IMR-90 (cell line): ENCODE measurements at regions not wholly inside any gene's neighbourhood (a gene's known extent, or its start where the extent isn't known, plus 50 kb on each side); places are given as distances from the start of the nearest gene placed in this dataset.

Source experiments
- ATAC-seq: fragments of 200-7000 bp; cut with Tn5 transposase; 2 replicates; pipeline ENCODE4 v1.9.1; 2020; ENCODE audit warnings: low read depth, mild to moderate bottlenecking, moderate library complexity
- BruUV-seq: library from RNA; stranded (reverse); fragments of 400-500 nt; replicated peaks from 2 replicates; lab custom pipeline; 2021; lab: Mats Ljungman, UMichigan
- CTCF ChIA-PET: fragments of 300-600 bp; formaldehyde crosslinking; extraction: SDS; loops from one replicate; lab custom pipeline; 2021; ENCODE audit warnings: antibody characterized with exemption; lab: Yijun Ruan, JAX
- POLR2A ChIA-PET: fragments of 300-600 bp; sonication (Branson Sonifier 250); formaldehyde crosslinking; loops from one replicate; lab custom pipeline; 2022; ENCODE audit warnings: antibody characterized with exemption; ENCODE audit not compliant: unreplicated experiment; lab: Charles Lee
- DNase-seq: peaks from one replicate; pipeline ENCODE4 v3.0.0; 2013
- H2AFZ ChIP-seq: replicated peaks from 2 replicates; pipeline ENCODE3; 2013; ENCODE audit warnings: low read length, mild to moderate bottlenecking; ENCODE audit not compliant: poor library complexity
- H2AK5ac ChIP-seq: 2 replicates; pipeline ENCODE4 v1.6.1; 2013; ENCODE audit warnings: low read depth, low read length, inconsistent platforms
- H2AK9ac ChIP-seq: replicated peaks from 2 replicates; pipeline ENCODE3; 2013; ENCODE audit warnings: mild to moderate bottlenecking, low read depth, low read length, moderate library complexity; ENCODE audit not compliant: poor library complexity
- H2BK120ac ChIP-seq: 2 replicates; pipeline ENCODE4 v1.6.1; 2013; ENCODE audit warnings: low read depth, low read length, inconsistent platforms
- H2BK15ac ChIP-seq: 3 replicates; pipeline ENCODE4 v1.6.1; 2013; ENCODE audit warnings: low read depth, low read length, inconsistent platforms
- H2BK20ac ChIP-seq: 2 replicates; pipeline ENCODE4 v1.6.1; 2013; ENCODE audit warnings: low read depth, mild to moderate bottlenecking, inconsistent platforms, low read length, moderate library complexity
- H2BK5ac ChIP-seq: 2 replicates; pipeline ENCODE4 v1.6.1; 2013; ENCODE audit warnings: mild to moderate bottlenecking, low read depth, low read length, inconsistent platforms; ENCODE audit not compliant: poor library complexity, severe bottlenecking
- H3K14ac ChIP-seq: replicated peaks from 2 replicates; pipeline ENCODE4 v1.6.1; 2013; ENCODE audit warnings: low read depth, low read length, inconsistent platforms
- H3K18ac ChIP-seq: 2 replicates; pipeline ENCODE4 v1.6.1; 2013; ENCODE audit warnings: low read depth, low read length, control low read depth
- H3K23ac ChIP-seq: 2 replicates; pipeline ENCODE4 v1.6.1; 2013; ENCODE audit warnings: low read depth, low read length, inconsistent platforms
- H3K27ac ChIP-seq: 2 replicates; pipeline ENCODE4 v1.5.1; 2013; ENCODE audit warnings: mild to moderate bottlenecking, control low read depth, low read length; ENCODE audit not compliant: insufficient read depth
- H3K27me3 ChIP-seq: 2 replicates; pipeline ENCODE4 v1.6.1; 2013; ENCODE audit warnings: low read length; ENCODE audit not compliant: control insufficient read depth, insufficient read depth
- H3K36me3 ChIP-seq: 2 replicates; pipeline ENCODE4 v1.6.1; 2013; ENCODE audit warnings: low read length, mixed read lengths; ENCODE audit not compliant: control insufficient read depth, insufficient read depth
- H3K4ac ChIP-seq: 2 replicates; pipeline ENCODE4 v1.6.1; 2013; ENCODE audit warnings: low read depth, low read length, inconsistent platforms
- H3K4me1 ChIP-seq: 2 replicates; pipeline ENCODE4 v1.6.1; 2013; ENCODE audit warnings: low read length, mixed read lengths; ENCODE audit not compliant: control insufficient read depth, insufficient read depth
- H3K4me2 ChIP-seq: 2 replicates; pipeline ENCODE4 v1.6.1; 2013; ENCODE audit warnings: low read depth, mild to moderate bottlenecking, control low read depth, low read length, moderate library complexity
- H3K4me3 ChIP-seq: 2 replicates; pipeline ENCODE4 v1.5.1; 2013; ENCODE audit warnings: low read depth, mild to moderate bottlenecking, control low read depth, low read length, moderate library complexity; ENCODE audit not compliant: insufficient read depth
- H3K56ac ChIP-seq: 2 replicates; pipeline ENCODE4 v1.6.1; 2013; ENCODE audit warnings: low read length, inconsistent platforms; ENCODE audit not compliant: insufficient read depth; ENCODE audit errors: extremely low read depth
- H3K79me1 ChIP-seq, 2 experiments: 2 replicates each; pipeline ENCODE4 v1.6.1; 2013; ENCODE audit warnings: low read length in 2 of 2, inconsistent platforms in 1 of 2, low read depth in 1 of 2
- H3K9ac ChIP-seq: 2 replicates; pipeline ENCODE4 v1.6.1; 2013; ENCODE audit warnings: low read depth, low read length, control low read depth
- H3K9me1 ChIP-seq: 2 replicates; pipeline ENCODE4 v1.6.1; 2013; ENCODE audit warnings: low read length, inconsistent platforms; ENCODE audit not compliant: insufficient read depth
- H3K9me3 ChIP-seq: 2 replicates; pipeline ENCODE4 v1.6.1; 2013; ENCODE audit warnings: low read length; ENCODE audit not compliant: control insufficient read depth, insufficient read depth
- H4K20me1 ChIP-seq: 2 replicates; pipeline ENCODE4 v1.6.1; 2013; ENCODE audit warnings: low read length, inconsistent platforms; ENCODE audit not compliant: insufficient read depth
- H4K5ac ChIP-seq: 2 replicates; pipeline ENCODE4 v1.6.1; 2013; ENCODE audit warnings: mild to moderate bottlenecking, low read depth, low read length, control low read depth
- H4K8ac ChIP-seq, 2 experiments: 2 replicates each; pipeline ENCODE4 v1.6.1; 2013; ENCODE audit warnings: low read depth in 2 of 2, low read length in 2 of 2, control low read depth in 1 of 2, inconsistent platforms in 1 of 2
- H4K91ac ChIP-seq: 2 replicates; pipeline ENCODE4 v1.6.1; 2013; ENCODE audit warnings: low read depth, low read length, inconsistent platforms; ENCODE audit not compliant: insufficient read depth
- BHLHE40 ChIP-seq: fragments of 150-350 bp; IDR thresholded peaks from 2 replicates; pipeline ENCODE4 v1.6.1; 2016; ENCODE audit warnings: mild to moderate bottlenecking, low read depth, low read length
- ELK1 ChIP-seq: fragments of 150-350 bp; IDR thresholded peaks from 2 replicates; pipeline ENCODE4 v1.6.1; 2016; ENCODE audit warnings: low read depth, mild to moderate bottlenecking, low read length, moderate library complexity, borderline replicate concordance
- MAZ ChIP-seq: IDR thresholded peaks from 2 replicates; pipeline ENCODE4 v1.6.1; 2012; ENCODE audit warnings: low read depth, mild to moderate bottlenecking, low read length, improper control_type of control experiment, moderate library complexity, borderline replicate concordance
- POLR2A ChIP-seq: IDR thresholded peaks from 2 replicates; pipeline ENCODE4 v1.6.1; 2012; ENCODE audit warnings: mild to moderate bottlenecking, low read depth, low read length
- WGBS, 2 experiments: methylation state at CpG; one replicate each; pipeline versions ENCODE4 v1.1.5 to v1.1.7; 2013; ENCODE audit warnings: missing lambda C conversion rate in 2 of 2; ENCODE audit not compliant: insufficient read length in 1 of 2; ENCODE audit errors: extremely low coverage in 2 of 2; 5-methylcytosine and 5-hydroxymethylcytosine counted together
- dilution Hi-C: fragments of 300-500 bp; cut with HindIII; formaldehyde crosslinking; loops from one replicate; pipeline ENCODE4 v1.14.3; 2018; ENCODE audit warnings: low sequenced_read_pairs; ENCODE audit not compliant: unreplicated experiment
- in situ Hi-C: fragments of 300-500 bp; cut with MboI; formaldehyde crosslinking; loops from 3 replicates; pipeline ENCODE4 v1.14.3; 2019; ENCODE audit warnings: low sequenced_read_pairs, inconsistent platforms, mixed read lengths
- intact Hi-C: fragments of 100-400 bp; cut with micrococcal nuclease; formaldehyde crosslinking; loops from 2 replicates; pipeline ENCODE4 v1.10.0; 2022

DNA sequence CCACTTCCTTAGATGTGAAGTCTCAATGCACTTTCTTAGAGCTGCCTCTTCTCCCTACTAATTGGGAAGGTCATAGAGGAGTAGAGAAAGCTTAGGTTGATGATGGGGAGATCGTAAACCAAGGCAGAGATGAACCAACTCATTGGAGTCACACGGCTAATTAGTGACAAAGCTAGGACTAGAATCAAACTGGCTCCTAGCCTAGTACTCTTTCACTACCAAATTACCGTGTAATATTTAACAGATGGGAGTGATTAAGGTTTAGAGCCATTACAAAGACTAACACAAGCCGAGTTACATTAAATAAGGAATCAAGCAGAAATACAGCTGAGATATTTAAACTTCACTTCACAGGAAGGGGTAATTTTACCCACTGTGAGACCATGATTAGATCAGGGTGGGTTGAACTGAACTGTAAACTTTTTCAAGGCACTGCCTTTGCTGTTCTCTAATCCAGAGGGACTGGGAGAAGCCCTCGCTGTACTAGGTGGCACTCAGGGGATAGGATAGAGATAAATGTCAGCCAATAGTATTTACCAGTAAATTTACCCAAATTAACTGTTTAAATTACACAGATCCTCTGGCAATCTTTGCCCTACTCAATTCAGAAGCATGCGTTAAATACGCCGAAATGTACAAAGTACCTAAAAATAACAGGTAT, 166.4 kb upstream of the PIK3R1 start:
- TF ChIP-seq BHLHE40, result no peak
- no peak for TF ChIP-seq ELK1
- no peak for TF ChIP-seq POLR2A
- no peak for TF ChIP-seq MAZ
- Histone ChIP-seq H2BK20ac (peak overlapping the region; percentile 14; the same call in 1 of the 2 replicates), H4K20me1 (no peaks in the 10 kb centered on the region), H2AK9ac (no peak overlapping the region), H3K36me3 (no peaks in the 10 kb centered on the region), H2BK5ac (no peak overlapping the region), H3K79me1 (no peaks in the 10 kb centered on the region), H3K4me2 (no peak overlapping the region), H2AFZ (no peak overlapping the region), H3K27me3 (no peaks in the 10 kb centered on the region), H3K4ac (no peak overlapping the region), H3K14ac (no peak overlapping the region), H2AK5ac (no peak overlapping the region), H3K4me1 (no peaks in the 10 kb centered on the region), H3K9ac (no peak overlapping the region), H3K9me1 (no peaks in the 10 kb centered on the region), H2BK120ac (no peak overlapping the region), H3K4me3 (no peak overlapping the region), H4K8ac (no peak overlapping the region), H2BK15ac (no peak overlapping the region), H4K91ac (peak overlapping the region; percentile 34; the same call in 1 of the 2 replicates), H4K5ac (no peak overlapping the region), H3K18ac (no peak overlapping the region), H3K27ac (no peak overlapping the region), H3K23ac (no peak overlapping the region), H3K9me3 (peaks cover 6% of the 10 kb centered on the region; the same call in 1 of the 2 replicates), H3K56ac (no peak overlapping the region)
- WGBS, 2 experiments, result 70% methylated on average over 2 of the region's 8 CpGs; no CpG with 5 or more reads in 1 of the 2 experiments
- ChIA-PET CTCF (no interaction called here), POLR2A (no interaction called here)
- dilution Hi-C loops, result no loop called here
- in situ Hi-C loops, result no loop called here
- BruUV-seq, result no TSS peak
- DNase-seq (no peak), ATAC-seq (no peak)
- intact Hi-C loops, result loop anchor here (5.0 kb wide), 1 partner anchor 168 kb away; the partner anchor contains the start of gene PIK3R1
